Daoy (cell line): ENCODE measurements at regions not wholly inside any gene's neighbourhood (a gene's known extent, or its start where the extent isn't known, plus 50 kb on each side); places are given as distances from the start of the nearest gene placed in this dataset.

ENCODE experiments used
- DNase-seq: peaks from one replicate; pipeline ENCODE4 v3.0.0-alpha.2; 2015; ENCODE audit warnings: low read depth

- no peak for DNase-seq
These were observed 117.3 kb downstream of the RPL22L1 start for GRCh38 chr3:170752571-170753155.

- no peak for DNase-seq
These were observed 118.1 kb downstream of the RPL22L1 start for GRCh38 chr3:170751899-170752293.

GRCh38 chr3:170751083-170751898 lies 118.7 kb downstream of the RPL22L1 start:
- DNase-seq: peak; percentile 96

- DNase-seq: no peak
These were observed 119.5 kb downstream of the RPL22L1 start for GRCh38 chr3:170750478-170750830.

- no peak for DNase-seq
These were observed 120.1 kb downstream of the RPL22L1 start for GRCh38 chr3:170749765-170750477.

GRCh38 chr3:170749185-170749584 lies 120.8 kb downstream of the RPL22L1 start:
- no peak for DNase-seq

- no peak for DNase-seq
These were observed 123.6 kb downstream of the RPL22L1 start for GRCh38 chr3:170746175-170746942.

GRCh38 chr3:170745211-170745718 lies 124.7 kb downstream of the RPL22L1 start:
- DNase-seq: peak; percentile 75

- DNase-seq: peak; percentile 37
These were observed 128.1 kb downstream of the RPL22L1 start for GRCh38 chr3:170741756-170742529.

GRCh38 chr3:170740726-170741591 lies 129.0 kb downstream of the RPL22L1 start:
- peak; percentile 82 for DNase-seq

GRCh38 chr3:170740285-170740684 lies 129.7 kb downstream of the RPL22L1 start:
- DNase-seq: no peak

- DNase-seq: no peak
These were observed 130.6 kb downstream of the RPL22L1 start for GRCh38 chr3:170739410-170739809.

GRCh38 chr3:170738766-170739165 lies 131.2 kb downstream of the RPL22L1 start:
- no peak for DNase-seq

GRCh38 chr3:170737498-170738162 lies 132.4 kb downstream of the RPL22L1 start:
- no peak for DNase-seq

- DNase-seq: no peak
These were observed 134.2 kb downstream of the RPL22L1 start for GRCh38 chr3:170735821-170736220.

- DNase-seq: no peak
These were observed 135.3 kb downstream of the RPL22L1 start for GRCh38 chr3:170734735-170735065.

GRCh38 chr3:170734043-170734734 lies 135.8 kb downstream of the RPL22L1 start:
- no peak for DNase-seq

- no peak for DNase-seq
These were observed 137.2 kb downstream of the RPL22L1 start for GRCh38 chr3:170732660-170733245.

GRCh38 chr3:170731281-170731680 lies 138.7 kb downstream of the RPL22L1 start:
- DNase-seq: no peak
